ENCODE measurements at regions not wholly inside any gene's neighbourhood (a gene's known extent, or its start where the extent isn't known, plus 50 kb on each side); places are given as distances from the start of the nearest gene placed in this dataset.

GRCh38 chr5:40037713-40038112, 612.9 kb upstream of the DAB2 start:
- no peak for DNase-seq (ENCODE audit: low read depth)

- DNase-seq (ENCODE audit: low read depth): no peak
Measured at GRCh38 chr5:40034441-40034840, 609.7 kb upstream of the DAB2 start.

- no peak for DNase-seq (ENCODE audit: low read depth)
Measured at GRCh38 chr5:40033411-40033810, 608.6 kb upstream of the DAB2 start.

- DNase-seq (ENCODE audit: low read depth): no peak
Measured at GRCh38 chr5:40033009-40033408, 608.2 kb upstream of the DAB2 start.

GRCh38 chr5:40030661-40031060, 605.9 kb upstream of the DAB2 start:
- DNase-seq (ENCODE audit: low read depth): no peak

- no peak for DNase-seq (ENCODE audit: low read depth)
Measured at GRCh38 chr5:40029711-40030495, 605.1 kb upstream of the DAB2 start.

- no peak for DNase-seq (ENCODE audit: low read depth)
Measured at GRCh38 chr5:40027400-40027799, 602.6 kb upstream of the DAB2 start.

GRCh38 chr5:40025586-40025985, 600.8 kb upstream of the DAB2 start:
- DNase-seq (ENCODE audit: low read depth): no peak

GRCh38 chr5:40022057-40022456, 597.3 kb upstream of the DAB2 start:
- no peak for DNase-seq (ENCODE audit: low read depth)

- no peak for DNase-seq (ENCODE audit: low read depth)
Measured at GRCh38 chr5:40021007-40021406, 596.2 kb upstream of the DAB2 start.

- no peak for DNase-seq (ENCODE audit: low read depth)
Measured at GRCh38 chr5:40017918-40018317, 593.1 kb upstream of the DAB2 start.

GRCh38 chr5:40017135-40017534, 592.4 kb upstream of the DAB2 start:
- no peak for DNase-seq (ENCODE audit: low read depth)

GRCh38 chr5:40010436-40010835, 585.7 kb upstream of the DAB2 start:
- no peak for DNase-seq (ENCODE audit: low read depth)

- DNase-seq (ENCODE audit: low read depth): no peak
Measured at GRCh38 chr5:40006260-40006659, 581.5 kb upstream of the DAB2 start.

GRCh38 chr5:40001796-40002195, 577.0 kb upstream of the DAB2 start:
- DNase-seq (ENCODE audit: low read depth): no peak

GRCh38 chr5:39998518-39998917, 573.7 kb upstream of the DAB2 start:
- no peak for DNase-seq (ENCODE audit: low read depth)

GRCh38 chr5:39995990-39996389, 571.2 kb upstream of the DAB2 start:
- DNase-seq (ENCODE audit: low read depth): no peak

GRCh38 chr5:39992617-39993202, 567.9 kb upstream of the DAB2 start:
- DNase-seq (ENCODE audit: low read depth): no peak

GRCh38 chr5:39986614-39987013, 561.8 kb upstream of the DAB2 start:
- no peak for DNase-seq (ENCODE audit: low read depth)

- DNase-seq (ENCODE audit: low read depth): no peak
Measured at GRCh38 chr5:39980056-39980455, 555.3 kb upstream of the DAB2 start.

- no peak for DNase-seq (ENCODE audit: low read depth)
Measured at GRCh38 chr5:39977066-39977655, 552.4 kb upstream of the DAB2 start.

- no peak for DNase-seq (ENCODE audit: low read depth)
Measured at GRCh38 chr5:39970117-39970798, 545.5 kb upstream of the DAB2 start.

- no peak for DNase-seq (ENCODE audit: low read depth)
Measured at GRCh38 chr5:39968381-39968780, 543.6 kb upstream of the DAB2 start.
